Cardiac muscle cell (in vitro differentiated cells and primary cell): ENCODE measurements at regions not wholly inside any gene's neighbourhood (a gene's known extent, or its start where the extent isn't known, plus 50 kb on each side); places are given as distances from the start of the nearest gene placed in this dataset.

Experiments used
- DNase-seq, 2 donors: peaks; one replicate each; pipeline versions ENCODE4 v3.0.0 to v3.0.0-alpha.2; 2010 to 2017; ENCODE audit warnings: low read depth in 1 of 2, low spot score in 1 of 2
- H3K27ac ChIP-seq: fragments of 200-600 bp; sonication (generic); 2 replicates; pipeline ENCODE4 v1.5.1; 2016
- H3K27me3 ChIP-seq: fragments of 200-600 bp; sonication (generic); 2 replicates; pipeline ENCODE4 v1.6.0; 2016; ENCODE audit warnings: control low read depth
- H3K36me3 ChIP-seq: fragments of 200-600 bp; sonication (generic); 2 replicates; pipeline ENCODE4 v1.5.1; 2016; ENCODE audit warnings: control low read depth
- H3K4me1 ChIP-seq: fragments of 200-600 bp; sonication (generic); 2 replicates; pipeline ENCODE4 v1.8.1; 2017; ENCODE audit warnings: low read depth, mild to moderate bottlenecking, mixed run types
- H3K4me3 ChIP-seq: fragments of 200-600 bp; sonication (generic); 2 replicates; pipeline ENCODE4 v1.5.1; 2016; ENCODE audit warnings: mild to moderate bottlenecking
- H3K9me3 ChIP-seq: fragments of 200-600 bp; sonication (generic); 2 replicates; pipeline ENCODE4 v1.5.1; 2017; ENCODE audit warnings: low read depth, mild to moderate bottlenecking, control low read depth
- TF ChIP-seq, protein P1 (sequence below): IDR thresholded peaks from 2 replicates; pipeline ENCODE4 v1.5.1; 2012; ENCODE audit warnings: low read depth, mild to moderate bottlenecking, low read length

DNA sequence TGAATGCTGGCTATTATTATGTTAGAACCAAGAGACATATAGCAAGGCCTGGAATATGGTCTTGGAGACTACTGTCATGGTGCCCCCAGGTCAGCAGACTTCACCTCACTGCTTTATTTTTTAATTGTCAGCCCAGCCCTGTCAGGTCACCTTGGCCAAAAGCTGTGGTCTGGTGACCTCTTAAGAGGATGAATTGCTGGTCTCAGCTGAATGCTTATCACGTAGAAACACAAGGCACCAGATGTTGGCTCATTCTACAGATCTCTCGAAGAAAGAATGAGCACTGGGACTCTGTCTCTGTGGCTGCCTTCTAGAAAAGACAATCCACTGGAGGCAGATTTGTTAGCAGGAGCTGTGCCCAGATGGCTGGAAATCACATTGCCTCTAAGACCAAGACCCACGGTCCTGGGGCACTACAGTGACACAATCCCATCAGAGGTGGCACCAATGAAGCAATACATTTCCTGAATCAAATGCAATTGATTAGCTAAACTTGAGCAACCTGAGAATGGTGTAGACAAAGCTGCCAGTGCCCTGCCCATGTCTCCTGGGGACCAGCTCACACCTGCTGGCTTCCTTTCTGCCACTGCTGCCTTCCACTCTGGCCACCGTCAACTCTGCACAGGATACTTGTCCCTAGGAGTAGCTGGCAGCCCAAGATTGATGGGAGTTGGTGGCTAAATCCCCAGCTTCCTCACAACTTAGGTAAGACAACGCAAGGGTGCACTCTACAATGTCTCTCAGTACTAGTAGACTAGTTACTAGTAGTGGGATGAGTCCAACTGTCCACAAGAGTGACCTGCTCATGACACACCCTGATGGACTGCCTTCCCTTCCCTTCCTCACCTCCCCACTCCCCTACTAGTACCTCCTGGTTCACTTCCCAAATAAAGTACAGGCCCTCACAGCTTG lies 384.9 kb upstream of the PROK2 start:
- no peak overlapping the region for H3K27ac ChIP-seq
- DNase-seq = no peak
- no peak overlapping the region for H3K4me3 ChIP-seq
- H3K27me3 ChIP-seq = no peaks in the 10 kb centered on the region
- H3K4me1 ChIP-seq = no peaks in the 10 kb centered on the region
- H3K9me3 ChIP-seq = no peaks in the 10 kb centered on the region
- no peaks in the 10 kb centered on the region for H3K36me3 ChIP-seq
- TF ChIP-seq, protein P1, sequence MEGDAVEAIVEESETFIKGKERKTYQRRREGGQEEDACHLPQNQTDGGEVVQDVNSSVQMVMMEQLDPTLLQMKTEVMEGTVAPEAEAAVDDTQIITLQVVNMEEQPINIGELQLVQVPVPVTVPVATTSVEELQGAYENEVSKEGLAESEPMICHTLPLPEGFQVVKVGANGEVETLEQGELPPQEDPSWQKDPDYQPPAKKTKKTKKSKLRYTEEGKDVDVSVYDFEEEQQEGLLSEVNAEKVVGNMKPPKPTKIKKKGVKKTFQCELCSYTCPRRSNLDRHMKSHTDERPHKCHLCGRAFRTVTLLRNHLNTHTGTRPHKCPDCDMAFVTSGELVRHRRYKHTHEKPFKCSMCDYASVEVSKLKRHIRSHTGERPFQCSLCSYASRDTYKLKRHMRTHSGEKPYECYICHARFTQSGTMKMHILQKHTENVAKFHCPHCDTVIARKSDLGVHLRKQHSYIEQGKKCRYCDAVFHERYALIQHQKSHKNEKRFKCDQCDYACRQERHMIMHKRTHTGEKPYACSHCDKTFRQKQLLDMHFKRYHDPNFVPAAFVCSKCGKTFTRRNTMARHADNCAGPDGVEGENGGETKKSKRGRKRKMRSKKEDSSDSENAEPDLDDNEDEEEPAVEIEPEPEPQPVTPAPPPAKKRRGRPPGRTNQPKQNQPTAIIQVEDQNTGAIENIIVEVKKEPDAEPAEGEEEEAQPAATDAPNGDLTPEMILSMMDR = no peak

DNA sequence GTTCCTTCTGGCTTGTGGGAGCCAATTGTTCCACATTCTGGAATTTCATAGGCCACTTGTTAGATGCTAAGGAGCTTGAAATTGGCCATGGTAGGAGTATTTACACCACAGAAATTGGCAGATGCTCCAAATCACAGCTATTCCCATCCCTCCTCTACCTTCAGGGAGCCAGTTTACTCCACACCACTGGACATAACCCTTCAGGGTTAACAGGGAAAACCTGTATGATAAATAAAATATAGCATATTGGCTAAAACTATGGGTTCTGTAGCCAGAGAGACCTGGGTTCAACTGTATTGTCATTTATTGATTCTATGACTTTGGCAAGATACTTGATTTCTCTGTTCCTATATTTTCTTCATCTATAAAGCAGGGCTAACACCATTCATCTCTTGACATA lies 384.2 kb upstream of the PROK2 start:
- no peak overlapping the region for H3K4me3 ChIP-seq
- no peaks in the 10 kb centered on the region for H3K27me3 ChIP-seq
- H3K27ac ChIP-seq = no peak overlapping the region
- H3K9me3 ChIP-seq = no peaks in the 10 kb centered on the region
- no peaks in the 10 kb centered on the region for H3K4me1 ChIP-seq
- no peaks in the 10 kb centered on the region for H3K36me3 ChIP-seq
- TF ChIP-seq, protein P1 = no peak
- no peak for DNase-seq

DNA sequence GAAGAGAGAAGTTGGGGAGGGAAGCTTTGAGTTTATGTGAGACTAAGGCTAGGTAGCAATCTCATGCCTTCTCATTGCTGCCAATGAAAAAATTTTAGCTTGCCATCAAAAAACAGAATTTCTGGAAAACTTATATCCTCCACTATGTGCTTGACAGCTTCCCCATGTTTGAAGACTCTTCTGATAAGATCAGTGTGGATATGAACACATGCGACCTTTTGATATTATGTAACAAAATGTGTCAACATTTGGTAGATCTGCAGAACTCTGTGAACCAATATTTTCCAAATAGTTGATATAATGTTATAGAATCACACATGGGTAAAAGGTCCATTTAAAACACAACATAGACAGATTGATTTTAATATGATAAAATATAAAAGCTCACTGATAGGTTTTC lies 380.9 kb upstream of the PROK2 start:
- Histone ChIP-seq H3K9me3 (no peaks in the 10 kb centered on the region), H3K4me3 (no peak overlapping the region), H3K27ac (no peak overlapping the region), H3K27me3 (no peaks in the 10 kb centered on the region), H3K36me3 (no peaks in the 10 kb centered on the region), H3K4me1 (peaks cover 8% of the 10 kb centered on the region)
- TF ChIP-seq, protein P1 = no peak
- DNase-seq = no peak

DNA sequence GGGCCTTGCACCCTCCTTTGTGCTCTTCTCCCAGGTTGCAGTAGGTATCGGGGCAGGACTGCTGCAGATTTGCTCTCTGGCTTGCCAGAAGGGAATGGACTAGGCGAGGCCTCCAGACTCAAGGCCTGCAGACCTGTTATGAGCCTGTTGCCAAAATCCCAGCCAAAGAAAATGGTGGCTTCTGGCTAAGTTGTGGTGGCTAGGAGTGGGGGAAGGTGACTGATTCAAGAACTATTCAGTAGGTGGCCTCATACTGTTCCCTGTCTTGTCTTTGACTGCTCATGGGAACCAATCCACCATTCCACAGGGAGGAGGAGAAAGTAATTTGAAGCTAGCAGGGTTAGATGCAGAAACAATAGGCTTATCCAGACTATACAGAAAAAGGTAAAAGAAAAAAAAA lies 380.4 kb upstream of the PROK2 start:
- H3K4me3 ChIP-seq = no peak overlapping the region
- DNase-seq = no peak
- H3K36me3 ChIP-seq = no peaks in the 10 kb centered on the region
- H3K27me3 ChIP-seq = no peaks in the 10 kb centered on the region
- H3K27ac ChIP-seq = no peak overlapping the region
- TF ChIP-seq, protein P1 = no peak
- no peaks in the 10 kb centered on the region for H3K9me3 ChIP-seq
- peaks cover 8% of the 10 kb centered on the region for H3K4me1 ChIP-seq

DNA sequence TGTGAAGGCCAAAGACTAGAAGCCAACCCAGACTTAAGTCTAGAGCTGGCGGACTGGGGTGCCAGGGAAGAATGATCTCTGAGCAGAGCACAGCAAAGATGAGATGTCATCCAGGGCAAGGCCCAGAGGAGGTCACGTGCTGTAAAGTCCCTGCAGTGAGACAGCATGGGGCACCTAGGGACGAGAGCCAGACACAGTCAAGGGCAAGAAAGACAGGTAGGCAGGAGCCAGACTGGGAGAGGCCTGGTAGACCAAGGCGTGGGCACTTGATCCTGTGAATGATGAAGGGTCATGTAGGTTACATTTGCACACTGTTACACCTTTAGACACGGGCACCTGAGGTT lies 379.7 kb upstream of the PROK2 start:
- Histone ChIP-seq H3K36me3 (no peaks in the 10 kb centered on the region), H3K4me3 (no peak overlapping the region), H3K9me3 (no peaks in the 10 kb centered on the region), H3K4me1 (peaks cover 8% of the 10 kb centered on the region), H3K27me3 (no peaks in the 10 kb centered on the region), H3K27ac (no peak overlapping the region)
- TF ChIP-seq, protein P1 = no peak
- DNase-seq = no peak
